ENCODE measurements at regions not wholly inside any gene's neighbourhood (a gene's known extent, or its start where the extent isn't known, plus 50 kb on each side); places are given as distances from the start of the nearest gene placed in this dataset.

DNA sequence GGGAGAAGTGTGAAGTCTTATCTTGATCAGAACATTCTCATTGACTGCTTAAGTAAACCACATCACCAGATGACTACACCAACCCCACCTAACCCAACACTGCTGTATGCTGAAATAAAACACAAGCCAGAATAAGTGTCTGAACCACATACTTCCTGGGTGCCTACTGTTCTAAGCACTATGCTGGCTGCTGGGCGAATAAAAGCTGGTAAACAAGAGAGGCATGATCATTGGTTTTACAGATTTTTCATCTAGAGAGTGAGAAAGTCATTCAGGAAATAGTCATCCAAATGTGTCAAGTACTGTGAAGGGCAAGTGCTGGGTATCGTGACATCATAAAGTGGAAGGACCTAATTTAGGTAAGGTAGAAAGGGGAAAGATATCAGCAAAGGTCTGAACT is 199.0 kb upstream of the SOX9 start:
- Histone ChIP-seq H3K27ac (no peak overlapping the region), H3K27me3 (ENCODE audit: low read depth) (no peaks in the 10 kb centered on the region), H3K4me3 (no peak overlapping the region), H3K36me3 (no peaks in the 10 kb centered on the region), H3K4me1 (no peaks in the 10 kb centered on the region), H3K9me3 (no peaks in the 10 kb centered on the region)
- intact Hi-C loops (cut with DNase I): no loop called here
- DNase-seq (no peak), ATAC-seq (no peak)
- TF ChIP-seq, protein P1, sequence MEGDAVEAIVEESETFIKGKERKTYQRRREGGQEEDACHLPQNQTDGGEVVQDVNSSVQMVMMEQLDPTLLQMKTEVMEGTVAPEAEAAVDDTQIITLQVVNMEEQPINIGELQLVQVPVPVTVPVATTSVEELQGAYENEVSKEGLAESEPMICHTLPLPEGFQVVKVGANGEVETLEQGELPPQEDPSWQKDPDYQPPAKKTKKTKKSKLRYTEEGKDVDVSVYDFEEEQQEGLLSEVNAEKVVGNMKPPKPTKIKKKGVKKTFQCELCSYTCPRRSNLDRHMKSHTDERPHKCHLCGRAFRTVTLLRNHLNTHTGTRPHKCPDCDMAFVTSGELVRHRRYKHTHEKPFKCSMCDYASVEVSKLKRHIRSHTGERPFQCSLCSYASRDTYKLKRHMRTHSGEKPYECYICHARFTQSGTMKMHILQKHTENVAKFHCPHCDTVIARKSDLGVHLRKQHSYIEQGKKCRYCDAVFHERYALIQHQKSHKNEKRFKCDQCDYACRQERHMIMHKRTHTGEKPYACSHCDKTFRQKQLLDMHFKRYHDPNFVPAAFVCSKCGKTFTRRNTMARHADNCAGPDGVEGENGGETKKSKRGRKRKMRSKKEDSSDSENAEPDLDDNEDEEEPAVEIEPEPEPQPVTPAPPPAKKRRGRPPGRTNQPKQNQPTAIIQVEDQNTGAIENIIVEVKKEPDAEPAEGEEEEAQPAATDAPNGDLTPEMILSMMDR (IDR thresholded peaks at IDR 0.05): no peak

DNA sequence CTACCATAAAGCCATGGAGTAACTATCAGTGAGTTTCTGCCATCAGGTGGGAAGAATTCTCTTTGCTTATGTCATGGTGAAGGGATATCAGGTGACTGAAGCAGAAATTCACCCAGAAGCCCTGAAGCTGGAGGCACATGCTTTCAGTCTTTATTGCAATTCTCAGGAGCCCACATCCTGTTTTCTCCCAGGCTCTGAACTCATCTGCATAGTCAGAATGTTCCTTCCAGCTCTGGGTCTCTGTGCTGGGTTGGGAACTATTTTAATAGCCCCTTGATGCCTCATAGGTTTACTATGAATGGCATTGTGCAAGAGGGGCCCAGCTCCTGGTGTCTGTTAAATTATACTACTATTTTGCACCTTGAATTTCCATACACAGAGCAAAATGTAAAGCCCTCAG is 198.4 kb upstream of the SOX9 start:
- no peak for ATAC-seq
- no peaks in the 10 kb centered on the region for H3K27me3 ChIP-seq (ENCODE audit: low read depth)

DNA sequence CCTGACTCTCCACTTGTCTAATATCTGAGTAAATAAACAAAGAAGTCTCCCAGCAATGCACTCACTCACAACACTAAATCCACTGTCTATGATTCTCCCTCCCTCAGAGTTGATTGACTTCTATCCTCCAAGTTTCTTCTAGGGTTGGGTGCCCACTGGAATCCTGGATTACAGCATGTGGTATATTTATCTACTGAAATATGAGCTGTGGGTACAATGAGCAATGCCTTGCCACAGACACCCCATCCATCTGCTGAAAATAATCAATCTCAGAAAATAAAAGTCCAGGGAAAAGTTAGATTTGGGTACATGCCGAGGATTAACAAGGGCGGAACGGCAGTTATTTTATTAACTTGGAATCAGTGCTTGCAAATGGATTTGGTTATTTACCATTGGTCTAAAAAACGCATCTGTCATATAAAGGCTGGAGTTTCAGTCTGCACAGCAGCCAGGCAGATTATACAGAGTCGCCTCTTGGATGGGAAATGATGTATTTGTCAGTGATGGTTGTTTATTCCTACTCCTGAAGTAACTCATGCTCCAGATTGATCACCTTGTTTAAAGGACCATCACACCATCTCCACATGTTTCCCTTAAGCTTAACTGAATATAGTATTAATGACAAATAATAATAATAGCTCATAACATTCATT is 193.9 kb upstream of the SOX9 start:
- no peak for ATAC-seq
- TF ChIP-seq, protein P1 (IDR thresholded peaks at IDR 0.05): no peak
- DNase-seq: no peak

More for the DNA sequence above, 198.4 kb upstream of the SOX9 start:
- intact Hi-C loops (cut with DNase I): no loop called here
- Histone ChIP-seq H3K27ac (no peak overlapping the region), H3K36me3 (no peaks in the 10 kb centered on the region), H3K4me3 (no peak overlapping the region), H3K9me3 (no peaks in the 10 kb centered on the region), H3K4me1 (no peaks in the 10 kb centered on the region)
- TF ChIP-seq, protein P1 (IDR thresholded peaks at IDR 0.05): no peak
- no peak for DNase-seq

DNA sequence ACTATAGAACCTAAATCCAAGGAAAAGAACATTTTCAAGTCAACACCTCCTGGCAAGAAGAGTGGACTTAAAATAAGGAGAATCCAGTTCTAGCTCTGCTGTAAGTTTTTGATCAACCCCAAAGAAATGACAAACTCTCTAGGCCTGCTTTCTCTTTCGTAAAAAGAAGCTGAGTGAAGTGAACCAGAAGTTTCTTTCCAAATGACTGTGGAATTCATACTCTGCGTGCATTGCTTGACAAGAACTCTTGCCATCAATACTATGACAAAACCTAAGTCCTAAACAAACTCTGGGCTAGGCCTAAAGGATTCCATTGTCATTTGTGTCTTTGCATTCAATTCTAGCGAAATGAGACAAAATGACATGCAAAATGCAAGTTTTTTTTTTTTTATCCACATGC is 187.5 kb upstream of the SOX9 start:
- H3K4me3 ChIP-seq: no peak overlapping the region
- no peak for DNase-seq
- H3K9me3 ChIP-seq: no peaks in the 10 kb centered on the region
- no peak for ATAC-seq
- no peaks in the 10 kb centered on the region for H3K27me3 ChIP-seq (ENCODE audit: low read depth)
- no peaks in the 10 kb centered on the region for H3K4me1 ChIP-seq
- no peaks in the 10 kb centered on the region for H3K36me3 ChIP-seq
- TF ChIP-seq, protein P1 (IDR thresholded peaks at IDR 0.05): no peak
- H3K27ac ChIP-seq: no peak overlapping the region
- intact Hi-C loops (cut with DNase I): no loop called here

More for the DNA sequence above, 193.9 kb upstream of the SOX9 start:
- no peaks in the 10 kb centered on the region for H3K4me1 ChIP-seq
- H3K27me3 ChIP-seq (ENCODE audit: low read depth): no peaks in the 10 kb centered on the region
- no peak overlapping the region for H3K27ac ChIP-seq
- H3K36me3 ChIP-seq: no peaks in the 10 kb centered on the region
- H3K4me3 ChIP-seq: no peak overlapping the region
- intact Hi-C loops (cut with DNase I): no loop called here
- H3K9me3 ChIP-seq: no peaks in the 10 kb centered on the region

DNA sequence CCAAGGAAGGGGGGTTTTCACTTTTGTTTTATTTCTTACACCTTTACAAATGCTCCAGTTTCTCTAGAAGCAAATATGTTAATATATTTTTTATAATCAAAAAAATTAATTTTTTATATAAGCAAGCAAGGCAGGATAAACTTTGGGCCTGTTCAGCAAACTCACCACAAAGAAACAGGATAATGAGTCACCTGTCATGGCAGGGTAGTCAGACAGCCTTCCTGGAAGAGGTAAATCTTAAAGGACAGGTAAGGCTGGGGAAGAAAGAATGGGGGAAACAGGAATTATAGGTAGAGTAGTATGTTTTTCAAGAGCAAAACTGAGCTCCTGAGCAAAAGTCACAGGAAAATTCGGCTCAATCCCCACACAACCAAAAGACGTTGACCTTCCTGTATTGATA is 186.3 kb upstream of the SOX9 start:
- Histone ChIP-seq H3K27ac (no peak overlapping the region), H3K4me3 (no peak overlapping the region), H3K27me3 (ENCODE audit: low read depth) (no peaks in the 10 kb centered on the region), H3K9me3 (no peaks in the 10 kb centered on the region), H3K4me1 (no peaks in the 10 kb centered on the region), H3K36me3 (no peaks in the 10 kb centered on the region)
- no peak for DNase-seq
- no peak for ATAC-seq
- TF ChIP-seq, protein P1 (IDR thresholded peaks at IDR 0.05): no peak
- intact Hi-C loops (cut with DNase I): no loop called here

All from lower lobe of right lung (tissue), 2 donors.